Smooth muscle cell (in vitro differentiated cells): ENCODE measurements at regions not wholly inside any gene's neighbourhood (a gene's known extent, or its start where the extent isn't known, plus 50 kb on each side); places are given as distances from the start of the nearest gene placed in this dataset.
A peak's percentile ranks its signal among the peaks of the same experiment; 100 is the strongest.
"Not testable (repeated sequence)": the region's sequence is repeated elsewhere in the genome, so short reads cannot be mapped to it uniquely, and the experiment has no call there.

Experiments used
- DNase-seq: peaks from one replicate; lab custom pipeline; 2025; ENCODE audit not compliant: unreplicated experiment; lab: John Stamatoyannopoulos, UW
- H2AFZ ChIP-seq: fragments of 200-600 bp; sonication (generic); 2 replicates; pipeline ENCODE4 v1.6.0; 2016; ENCODE audit warnings: antibody characterized with exemption, low read depth, mild to moderate bottlenecking
- H3F3A ChIP-seq: fragments of 200-600 bp; sonication (generic); 2 replicates; pipeline ENCODE4 v1.6.0; 2017; ENCODE audit warnings: antibody characterized with exemption, low read depth
- H3K27ac ChIP-seq: fragments of 200-600 bp; sonication (generic); 2 replicates; pipeline ENCODE4 v1.5.1; 2016; ENCODE audit warnings: low read depth, mild to moderate bottlenecking
- H3K27me3 ChIP-seq: fragments of 200-600 bp; sonication (generic); 2 replicates; pipeline ENCODE4 v1.6.1; 2016; ENCODE audit warnings: low read depth, mild to moderate bottlenecking
- H3K36me3 ChIP-seq: fragments of 200-600 bp; sonication (generic); 2 replicates; pipeline ENCODE4 v1.5.1; 2016; ENCODE audit warnings: low read depth
- H3K4me1 ChIP-seq: fragments of 200-600 bp; sonication (generic); 2 replicates; pipeline ENCODE4 v1.5.1; 2016; ENCODE audit warnings: low read depth
- H3K4me2 ChIP-seq: fragments of 200-600 bp; sonication (generic); 2 replicates; pipeline ENCODE4 v1.6.0; 2016; ENCODE audit warnings: mild to moderate bottlenecking
- H3K4me3 ChIP-seq: fragments of 200-600 bp; sonication (generic); 2 replicates; pipeline ENCODE4 v1.5.1; 2016; ENCODE audit warnings: mild to moderate bottlenecking
- H3K79me2 ChIP-seq: fragments of 200-600 bp; sonication (generic); 2 replicates; pipeline ENCODE4 v1.6.0; 2016; ENCODE audit warnings: low read depth, mild to moderate bottlenecking
- H3K9ac ChIP-seq: fragments of 200-600 bp; sonication (generic); 2 replicates; pipeline ENCODE4 v1.6.0; 2016; ENCODE audit warnings: low read depth
- H3K9me3 ChIP-seq: fragments of 200-600 bp; sonication (generic); replicated peaks from 2 replicates; pipeline ENCODE4 v1.5.1; 2016; ENCODE audit warnings: low read depth
- H4K20me1 ChIP-seq: fragments of 200-600 bp; sonication (generic); 2 replicates; pipeline ENCODE4 v1.6.0; 2016; ENCODE audit warnings: low read depth
- WGBS: methylation state at CpG from one replicate; pipeline ENCODE4 v1.1.7; 2016; ENCODE audit warnings: low lambda C conversion rate; 5-methylcytosine and 5-hydroxymethylcytosine counted together
- TF ChIP-seq, protein P1 (sequence below): fragments of 200-600 bp; sonication (generic); IDR thresholded peaks from 2 replicates; pipeline ENCODE4 v1.5.1; 2017; ENCODE audit warnings: borderline replicate concordance, mild to moderate bottlenecking, antibody characterized with exemption; ENCODE audit not compliant: insufficient read depth, poor library complexity, severe bottlenecking

DNA sequence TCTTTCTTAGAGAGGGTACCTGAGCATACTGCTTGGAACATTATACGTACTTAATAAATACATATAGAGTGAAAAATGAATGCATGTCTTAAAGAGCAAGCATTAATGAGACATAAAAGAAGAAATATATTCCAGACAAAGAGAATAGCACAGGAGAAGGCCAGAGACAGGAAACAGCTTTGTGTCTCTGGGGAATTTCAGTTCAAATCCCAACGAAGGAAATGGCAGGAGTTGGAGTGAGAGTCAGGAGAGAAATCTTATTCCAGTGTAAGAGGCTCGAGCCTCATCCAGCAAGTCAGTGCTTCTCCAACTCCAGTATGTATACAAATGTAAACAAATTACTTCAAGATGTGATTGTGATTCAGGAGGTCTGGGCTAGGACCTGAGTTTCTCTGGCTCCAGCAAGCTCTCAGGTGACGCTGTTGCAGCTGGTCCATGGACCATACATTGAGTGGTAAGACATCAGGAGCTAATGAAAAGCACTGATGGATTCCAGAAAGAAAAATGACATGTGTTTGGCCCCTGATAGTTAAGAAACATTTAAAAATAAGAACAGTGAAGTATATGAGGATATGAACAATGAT, 108.2 kb downstream of the RAP2A start:
- Histone ChIP-seq H3K79me2 (no peaks in the 10 kb centered on the region), H3K36me3 (no peaks in the 10 kb centered on the region), H3K4me3 (no peak overlapping the region), H3F3A (no peaks in the 10 kb centered on the region), H3K4me1 (no peaks in the 10 kb centered on the region), H4K20me1 (no peaks in the 10 kb centered on the region), H3K27me3 (no peaks in the 10 kb centered on the region), H3K27ac (no peak overlapping the region), H3K9me3 (no peaks in the 10 kb centered on the region), H3K4me2 (no peak overlapping the region), H3K9ac (no peak overlapping the region), H2AFZ (no peak overlapping the region)
- TF ChIP-seq, protein P1, sequence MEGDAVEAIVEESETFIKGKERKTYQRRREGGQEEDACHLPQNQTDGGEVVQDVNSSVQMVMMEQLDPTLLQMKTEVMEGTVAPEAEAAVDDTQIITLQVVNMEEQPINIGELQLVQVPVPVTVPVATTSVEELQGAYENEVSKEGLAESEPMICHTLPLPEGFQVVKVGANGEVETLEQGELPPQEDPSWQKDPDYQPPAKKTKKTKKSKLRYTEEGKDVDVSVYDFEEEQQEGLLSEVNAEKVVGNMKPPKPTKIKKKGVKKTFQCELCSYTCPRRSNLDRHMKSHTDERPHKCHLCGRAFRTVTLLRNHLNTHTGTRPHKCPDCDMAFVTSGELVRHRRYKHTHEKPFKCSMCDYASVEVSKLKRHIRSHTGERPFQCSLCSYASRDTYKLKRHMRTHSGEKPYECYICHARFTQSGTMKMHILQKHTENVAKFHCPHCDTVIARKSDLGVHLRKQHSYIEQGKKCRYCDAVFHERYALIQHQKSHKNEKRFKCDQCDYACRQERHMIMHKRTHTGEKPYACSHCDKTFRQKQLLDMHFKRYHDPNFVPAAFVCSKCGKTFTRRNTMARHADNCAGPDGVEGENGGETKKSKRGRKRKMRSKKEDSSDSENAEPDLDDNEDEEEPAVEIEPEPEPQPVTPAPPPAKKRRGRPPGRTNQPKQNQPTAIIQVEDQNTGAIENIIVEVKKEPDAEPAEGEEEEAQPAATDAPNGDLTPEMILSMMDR = no peak
- DNase-seq = no peak
- 61% methylated on average over 4 of the region's 4 CpGs for WGBS

DNA sequence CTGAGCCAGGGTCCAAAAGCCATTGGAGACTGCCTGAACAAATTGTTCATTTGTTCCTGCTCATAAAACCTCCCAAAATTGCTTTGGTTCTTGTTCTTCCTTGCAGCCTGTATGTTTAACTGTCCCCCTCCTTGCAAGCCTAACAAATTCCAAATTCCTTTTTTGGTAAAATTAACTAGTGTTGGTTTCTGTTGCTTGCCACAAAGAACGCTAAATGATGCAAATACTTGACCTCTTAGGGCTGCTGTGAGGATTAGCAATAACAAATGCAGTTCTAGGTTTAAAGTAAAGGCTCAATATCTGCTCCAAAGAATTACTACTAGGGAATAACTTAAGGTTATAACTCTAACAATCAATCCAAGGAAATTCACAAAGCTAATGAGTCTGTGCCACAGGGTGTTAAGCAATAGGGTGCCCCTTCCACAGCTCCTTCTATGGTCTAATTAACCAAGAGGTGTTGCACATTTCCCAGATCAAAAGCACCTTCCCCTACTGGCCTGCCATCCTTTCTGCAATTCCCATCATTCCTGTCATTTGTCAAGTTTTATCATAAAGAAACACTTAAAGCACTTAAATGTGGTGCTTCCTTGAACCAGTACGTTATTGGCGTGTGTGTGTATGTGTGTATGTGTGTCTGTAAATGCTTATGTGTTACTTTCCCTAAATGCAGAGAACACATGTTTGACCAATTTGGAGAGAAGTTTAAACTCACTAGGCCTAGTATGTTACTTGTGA, 110.2 kb downstream of the RAP2A start:
- H3K4me3 ChIP-seq = no peak overlapping the region
- no peaks in the 10 kb centered on the region for H3K9me3 ChIP-seq
- H2AFZ ChIP-seq = no peak overlapping the region
- H3K27ac ChIP-seq = no peak overlapping the region
- 70% methylated on average over 3 of the region's 3 CpGs for WGBS
- TF ChIP-seq, protein P1 = no peak
- no peak overlapping the region for H3K9ac ChIP-seq
- H3K4me1 ChIP-seq = no peaks in the 10 kb centered on the region
- H4K20me1 ChIP-seq = no peaks in the 10 kb centered on the region
- no peaks in the 10 kb centered on the region for H3F3A ChIP-seq
- H3K36me3 ChIP-seq = no peaks in the 10 kb centered on the region
- no peak for DNase-seq
- no peak overlapping the region for H3K4me2 ChIP-seq
- no peaks in the 10 kb centered on the region for H3K79me2 ChIP-seq
- H3K27me3 ChIP-seq = no peaks in the 10 kb centered on the region

DNA sequence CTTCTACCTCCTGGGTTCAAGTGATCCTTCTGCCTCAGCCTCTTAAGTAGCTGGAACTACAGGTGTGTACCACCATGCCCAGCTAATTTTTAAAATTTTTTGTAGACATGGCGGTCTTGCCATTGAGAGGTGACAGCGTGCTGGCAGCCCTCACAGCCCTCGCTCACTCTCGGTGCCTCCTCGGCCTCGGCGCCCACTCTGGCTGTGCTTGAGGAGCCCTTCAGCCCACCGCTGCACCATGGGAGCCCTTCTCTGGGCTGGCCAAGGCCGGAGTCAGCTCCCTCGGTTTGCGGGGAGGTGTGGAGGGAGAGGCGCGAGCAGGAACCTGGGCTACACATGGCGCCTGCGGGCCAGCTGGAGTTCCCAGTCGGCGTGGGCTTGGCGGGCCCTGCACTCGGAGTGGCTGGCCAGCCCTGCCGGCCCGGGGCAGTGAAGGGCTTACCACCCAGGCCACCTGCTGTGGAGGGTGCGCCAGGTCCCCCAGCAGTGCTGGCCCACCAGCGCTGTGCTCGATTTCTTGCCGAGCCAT, 111.1 kb downstream of the RAP2A start:
- not testable (repeated sequence) for H3K36me3 ChIP-seq, H3K27me3 ChIP-seq, H3F3A ChIP-seq, H4K20me1 ChIP-seq, H3K9ac ChIP-seq, H2AFZ ChIP-seq, H3K4me1 ChIP-seq, H3K4me3 ChIP-seq, H3K9me3 ChIP-seq, DNase-seq, H3K27ac ChIP-seq, H3K4me2 ChIP-seq, H3K79me2 ChIP-seq
- 92% methylated on average over 17 of the region's 25 CpGs for WGBS

DNA sequence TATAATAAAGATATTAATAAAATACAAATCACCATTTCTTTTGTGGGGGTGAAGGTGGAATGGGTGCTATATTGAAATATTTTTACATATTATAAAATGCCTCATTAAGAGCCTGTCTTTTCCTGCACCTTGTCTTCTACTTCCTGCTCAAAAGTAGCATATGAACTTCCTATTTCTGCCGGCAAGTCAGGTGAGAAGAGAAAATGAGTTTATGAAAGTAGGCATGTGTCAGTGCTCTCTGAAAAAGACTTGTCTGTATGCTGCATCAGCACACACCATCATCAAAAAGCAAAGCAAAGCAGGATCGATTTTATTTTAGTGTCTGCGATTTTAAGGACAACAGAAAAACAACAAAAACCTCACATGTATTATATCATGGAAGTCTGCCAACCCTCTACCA, 114.2 kb downstream of the RAP2A start:
- WGBS = 61% methylated on average over 3 of the region's 3 CpGs

More for the DNA sequence above, 114.2 kb downstream of the RAP2A start:
- TF ChIP-seq, protein P1 = no peak
- no peaks in the 10 kb centered on the region for H3K36me3 ChIP-seq
- H3F3A ChIP-seq = no peaks in the 10 kb centered on the region
- H3K4me2 ChIP-seq = no peak overlapping the region
- H3K27me3 ChIP-seq = no peaks in the 10 kb centered on the region
- H3K27ac ChIP-seq = no peak overlapping the region
- no peaks in the 10 kb centered on the region for H4K20me1 ChIP-seq
- DNase-seq = no peak
- H3K9me3 ChIP-seq = no peaks in the 10 kb centered on the region
- no peaks in the 10 kb centered on the region for H3K79me2 ChIP-seq
- peak overlapping the region; percentile 65 for H2AFZ ChIP-seq
- no peaks in the 10 kb centered on the region for H3K4me1 ChIP-seq
- H3K4me3 ChIP-seq = no peak overlapping the region
- no peak overlapping the region for H3K9ac ChIP-seq
